Activated CD4-positive, alpha-beta memory T cell treated with anti-CD3 and anti-CD28 coated beads, Interleukin-2, amount 10 ng/mL, durations not matched to agents 7 days and 5 days (primary cell): ENCODE measurements at regions not wholly inside any gene's neighbourhood (a gene's known extent, or its start where the extent isn't known, plus 50 kb on each side); places are given as distances from the start of the nearest gene placed in this dataset.

Experiments used
- CTCF ChIA-PET: fragments of 350-600 bp; sonication (Branson Sonifier 250); formaldehyde crosslinking; loops from one replicate; lab custom pipeline; 2021; ENCODE audit warnings: antibody characterized with exemption, inconsistent platforms; lab: Charles Lee
- POLR2A ChIA-PET: fragments of 350-600 bp; sonication (Branson Sonifier 250); formaldehyde crosslinking; loops from one replicate; lab custom pipeline; 2021; ENCODE audit warnings: antibody characterized with exemption; lab: Charles Lee
- DNase-seq: peaks from one replicate; pipeline ENCODE4 v3.0.0-alpha.2; 2020
- H3K27ac Mint-ChIP-seq: one replicate; pipeline ENCODE4 v1.8.0; 2021; ENCODE audit warnings: mild to moderate bottlenecking, mixed read lengths
- H3K27me3 Mint-ChIP-seq: one replicate; pipeline ENCODE4 v1.8.0; 2021; ENCODE audit warnings: mixed read lengths
- H3K36me3 Mint-ChIP-seq: one replicate; pipeline ENCODE4 v1.8.0; 2021; ENCODE audit warnings: low read depth, mixed read lengths
- H3K4me1 Mint-ChIP-seq: one replicate; pipeline ENCODE4 v1.8.0; 2021; ENCODE audit warnings: mixed read lengths
- H3K4me3 Mint-ChIP-seq: one replicate; pipeline ENCODE4 v1.8.0; 2021; ENCODE audit warnings: mild to moderate bottlenecking, mixed read lengths
- H3K9me3 Mint-ChIP-seq: one replicate; pipeline ENCODE4 v1.8.0; 2021; ENCODE audit warnings: mixed read lengths

DNA sequence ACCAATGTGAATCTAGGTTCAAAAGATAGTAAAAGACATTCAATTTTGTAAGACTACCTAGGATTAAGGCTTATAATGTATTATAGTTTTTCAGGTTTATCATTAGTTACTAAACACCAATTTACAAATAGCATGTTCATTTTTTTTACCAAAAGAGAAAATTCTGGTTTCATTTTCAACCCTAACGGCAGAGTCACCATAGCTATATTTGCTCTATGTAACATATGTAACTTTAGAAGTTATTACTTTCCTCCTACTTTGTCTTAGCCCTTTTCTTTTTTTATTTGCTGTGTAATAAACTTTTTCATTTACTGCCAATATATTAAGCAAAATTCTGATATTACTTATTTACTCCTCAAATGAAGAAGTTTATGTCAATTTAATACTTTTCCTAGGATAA, 639.6 kb downstream of the ARAP2 start:
- Mint-ChIP-seq H3K36me3 (no peaks in the 10 kb centered on the region), H3K9me3 (no peaks in the 10 kb centered on the region), H3K27me3 (no peaks in the 10 kb centered on the region), H3K4me1 (no peaks in the 10 kb centered on the region), H3K4me3 (no peak overlapping the region), H3K27ac (no peak overlapping the region)
- no peak for DNase-seq
- ChIA-PET CTCF (no interaction called here), POLR2A (no interaction called here)

GRCh38 chr4:35608205-35608604, 636.1 kb downstream of the ARAP2 start:
- Mint-ChIP-seq H3K4me1 (no peaks in the 10 kb centered on the region), H3K27me3 (no peaks in the 10 kb centered on the region), H3K4me3 (no peak overlapping the region), H3K36me3 (no peaks in the 10 kb centered on the region), H3K9me3 (no peaks in the 10 kb centered on the region), H3K27ac (no peak overlapping the region)
- CTCF ChIA-PET, result no interaction called here
- no peak for DNase-seq
- POLR2A ChIA-PET, result no interaction called here

GRCh38 chr4:35614120-35614519, 630.2 kb downstream of the ARAP2 start:
- H3K4me1 Mint-ChIP-seq, result no peaks in the 10 kb centered on the region
- H3K9me3 Mint-ChIP-seq, result no peaks in the 10 kb centered on the region
- no peaks in the 10 kb centered on the region for H3K36me3 Mint-ChIP-seq
- no peak for DNase-seq
- no peaks in the 10 kb centered on the region for H3K27me3 Mint-ChIP-seq
- H3K27ac Mint-ChIP-seq, result no peak overlapping the region
- ChIA-PET CTCF (no interaction called here), POLR2A (no interaction called here)
- H3K4me3 Mint-ChIP-seq, result no peak overlapping the region

DNA sequence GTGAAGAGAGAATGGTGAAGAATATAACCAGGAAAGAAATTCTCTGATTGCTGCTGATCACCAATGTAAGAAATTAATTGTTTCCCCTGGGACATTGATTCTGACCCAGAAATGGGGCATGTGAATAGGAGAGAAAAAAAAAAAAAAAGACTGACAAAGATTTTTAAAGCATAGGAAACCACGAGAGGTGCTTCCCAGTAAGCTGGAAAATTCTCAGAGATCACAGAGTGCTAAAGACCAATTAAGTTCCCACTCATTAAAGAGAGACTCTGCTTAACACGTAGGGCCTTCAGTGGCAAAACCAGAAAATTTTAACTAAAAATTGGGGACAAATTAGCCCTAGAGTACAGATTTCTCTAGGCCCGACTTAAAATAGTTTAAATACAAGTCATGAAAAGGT, 604.4 kb downstream of the ARAP2 start:
- ChIA-PET CTCF (no interaction called here), POLR2A (no interaction called here)
- H3K36me3 Mint-ChIP-seq, result no peaks in the 10 kb centered on the region
- H3K9me3 Mint-ChIP-seq, result peaks cover 8% of the 10 kb centered on the region
- no peak overlapping the region for H3K4me3 Mint-ChIP-seq
- no peak overlapping the region for H3K27ac Mint-ChIP-seq
- no peak for DNase-seq
- H3K4me1 Mint-ChIP-seq, result no peaks in the 10 kb centered on the region
- no peaks in the 10 kb centered on the region for H3K27me3 Mint-ChIP-seq

DNA sequence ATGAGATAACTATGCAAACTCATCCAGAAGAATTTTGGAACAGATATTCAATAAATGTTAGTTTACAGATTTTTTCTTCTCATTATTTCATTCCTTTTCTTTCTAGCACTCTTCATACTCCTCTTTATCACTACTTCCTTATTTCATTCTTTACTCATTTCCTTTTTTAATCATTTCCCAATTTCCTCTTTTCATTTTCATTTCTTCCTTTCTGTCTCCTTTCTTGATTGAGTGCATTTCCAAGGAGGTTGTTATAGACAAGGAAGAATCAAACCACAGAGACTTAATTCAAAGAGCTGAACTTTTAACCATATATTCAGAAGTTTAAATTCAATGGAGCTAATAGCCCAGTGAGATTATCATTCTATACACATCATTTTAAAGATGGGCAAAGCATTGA, 600.7 kb downstream of the ARAP2 start:
- no peak for DNase-seq
- H3K4me1 Mint-ChIP-seq, result no peaks in the 10 kb centered on the region
- no peaks in the 10 kb centered on the region for H3K9me3 Mint-ChIP-seq
- H3K36me3 Mint-ChIP-seq, result no peaks in the 10 kb centered on the region
- H3K27me3 Mint-ChIP-seq, result no peaks in the 10 kb centered on the region
- POLR2A ChIA-PET, result no interaction called here
- CTCF ChIA-PET, result no interaction called here
- H3K4me3 Mint-ChIP-seq, result no peak overlapping the region
- no peak overlapping the region for H3K27ac Mint-ChIP-seq

DNA sequence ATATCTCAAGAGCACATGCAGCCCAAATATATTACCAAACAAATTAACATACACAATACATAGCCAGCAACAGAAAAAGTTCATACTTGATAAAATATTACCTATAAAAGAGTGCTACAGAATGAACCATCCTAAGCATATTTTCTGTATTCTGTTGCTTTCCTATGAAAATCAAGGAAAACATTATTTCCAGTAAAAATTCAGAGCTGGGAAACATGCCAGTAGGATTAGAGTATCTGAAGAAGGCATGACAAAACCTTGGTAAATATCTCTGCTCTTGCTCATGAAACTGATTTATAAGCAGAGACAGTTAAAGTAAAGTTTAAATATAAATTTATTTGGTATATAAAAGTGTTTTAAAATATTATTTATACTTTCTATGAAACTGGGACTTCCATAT, 599.7 kb downstream of the ARAP2 start:
- H3K4me1 Mint-ChIP-seq, result no peaks in the 10 kb centered on the region
- ChIA-PET POLR2A (no interaction called here), CTCF (no interaction called here)
- H3K27ac Mint-ChIP-seq, result no peak overlapping the region
- H3K27me3 Mint-ChIP-seq, result no peaks in the 10 kb centered on the region
- H3K36me3 Mint-ChIP-seq, result no peaks in the 10 kb centered on the region
- no peaks in the 10 kb centered on the region for H3K9me3 Mint-ChIP-seq
- DNase-seq, result no peak
- H3K4me3 Mint-ChIP-seq, result no peak overlapping the region

GRCh38 chr4:35649011-35649410, 595.3 kb downstream of the ARAP2 start:
- ChIA-PET POLR2A (no interaction called here), CTCF (no interaction called here)
- Mint-ChIP-seq H3K36me3 (no peaks in the 10 kb centered on the region), H3K27ac (no peak overlapping the region), H3K4me1 (no peaks in the 10 kb centered on the region), H3K27me3 (no peaks in the 10 kb centered on the region), H3K9me3 (no peaks in the 10 kb centered on the region), H3K4me3 (no peak overlapping the region)
- DNase-seq, result no peak

- Mint-ChIP-seq H3K27ac (no peak overlapping the region), H3K4me1 (no peaks in the 10 kb centered on the region), H3K9me3 (no peaks in the 10 kb centered on the region), H3K36me3 (no peaks in the 10 kb centered on the region), H3K4me3 (no peak overlapping the region), H3K27me3 (no peaks in the 10 kb centered on the region)
- DNase-seq, result no peak
- ChIA-PET POLR2A (no interaction called here), CTCF (no interaction called here)
These were observed 594.5 kb downstream of the ARAP2 start for GRCh38 chr4:35649778-35650177.

DNA sequence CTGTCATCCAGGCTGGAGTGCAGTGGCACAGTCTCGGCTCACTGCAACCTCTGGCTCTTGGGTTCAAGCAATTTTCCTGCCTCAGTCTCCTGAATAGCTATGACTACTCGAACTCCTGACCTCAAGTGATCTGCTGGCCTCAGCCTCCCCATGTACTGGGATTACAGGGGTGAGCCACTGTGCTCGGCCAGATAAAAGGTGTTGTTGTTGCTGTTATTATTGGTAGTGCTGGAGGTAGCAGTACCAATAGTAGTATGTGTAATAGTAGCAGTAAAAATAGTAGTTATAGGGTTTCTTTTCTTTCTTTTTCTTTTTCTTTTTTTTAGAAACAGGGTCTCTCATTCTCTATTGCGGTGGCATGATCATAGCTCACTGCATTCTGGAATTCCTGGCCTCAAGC, 592.1 kb downstream of the ARAP2 start:
- CTCF ChIA-PET, result no interaction called here

GRCh38 chr4:35653451-35653850, 590.9 kb downstream of the ARAP2 start:
- H3K36me3 Mint-ChIP-seq, result no peaks in the 10 kb centered on the region
- no peak overlapping the region for H3K27ac Mint-ChIP-seq
- no peaks in the 10 kb centered on the region for H3K27me3 Mint-ChIP-seq
- no peaks in the 10 kb centered on the region for H3K9me3 Mint-ChIP-seq
- ChIA-PET POLR2A (no interaction called here), CTCF (no interaction called here)
- H3K4me3 Mint-ChIP-seq, result no peak overlapping the region
- no peaks in the 10 kb centered on the region for H3K4me1 Mint-ChIP-seq
- no peak for DNase-seq

More for the DNA sequence above, 592.1 kb downstream of the ARAP2 start:
- H3K36me3 Mint-ChIP-seq, result no peaks in the 10 kb centered on the region
- no peaks in the 10 kb centered on the region for H3K9me3 Mint-ChIP-seq
- H3K4me1 Mint-ChIP-seq, result no peaks in the 10 kb centered on the region
- no peak overlapping the region for H3K27ac Mint-ChIP-seq
- POLR2A ChIA-PET, result no interaction called here
- no peak overlapping the region for H3K4me3 Mint-ChIP-seq
- DNase-seq, result no peak
- H3K27me3 Mint-ChIP-seq, result no peaks in the 10 kb centered on the region

GRCh38 chr4:35673137-35673536, 571.2 kb downstream of the ARAP2 start:
- ChIA-PET POLR2A (no interaction called here), CTCF (no interaction called here)
- Mint-ChIP-seq H3K27me3 (no peaks in the 10 kb centered on the region), H3K4me1 (no peaks in the 10 kb centered on the region), H3K36me3 (no peaks in the 10 kb centered on the region), H3K27ac (no peak overlapping the region), H3K9me3 (no peaks in the 10 kb centered on the region), H3K4me3 (no peak overlapping the region)
- DNase-seq, result no peak

GRCh38 chr4:35684755-35685154, 559.6 kb downstream of the ARAP2 start:
- H3K36me3 Mint-ChIP-seq, result no peaks in the 10 kb centered on the region
- DNase-seq, result no peak
- POLR2A ChIA-PET, result no interaction called here
- CTCF ChIA-PET, result no interaction called here
- H3K27ac Mint-ChIP-seq, result no peak overlapping the region
- H3K4me1 Mint-ChIP-seq, result no peaks in the 10 kb centered on the region
- no peaks in the 10 kb centered on the region for H3K27me3 Mint-ChIP-seq
- H3K9me3 Mint-ChIP-seq, result peaks cover 11% of the 10 kb centered on the region
- H3K4me3 Mint-ChIP-seq, result no peak overlapping the region

- CTCF ChIA-PET, result no interaction called here
- no peaks in the 10 kb centered on the region for H3K4me1 Mint-ChIP-seq
These were observed 554.4 kb downstream of the ARAP2 start for GRCh38 chr4:35689870-35690269.

DNA sequence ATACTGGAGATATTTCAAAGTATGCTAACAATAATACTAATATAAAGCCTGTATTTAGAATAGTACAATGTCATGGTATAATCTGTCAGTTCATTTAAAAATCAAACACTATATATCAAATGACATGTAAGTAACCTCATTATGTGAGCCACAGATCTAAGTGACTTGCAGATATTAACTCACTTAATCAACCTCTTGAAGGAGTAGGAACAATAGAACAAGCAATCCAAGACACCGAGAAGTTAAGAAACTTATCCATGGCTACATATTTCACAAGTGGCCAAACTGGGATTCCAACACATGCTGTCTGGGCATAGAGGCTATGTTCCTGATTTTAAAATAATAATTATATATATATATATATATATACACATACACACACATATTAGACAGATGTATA, 554.0 kb downstream of the ARAP2 start:
- Mint-ChIP-seq H3K4me1 (no peaks in the 10 kb centered on the region), H3K27me3 (no peaks in the 10 kb centered on the region), H3K36me3 (no peaks in the 10 kb centered on the region), H3K4me3 (no peak overlapping the region), H3K9me3 (no peaks in the 10 kb centered on the region), H3K27ac (no peak overlapping the region)
- no peak for DNase-seq
- CTCF ChIA-PET, result no interaction called here
- POLR2A ChIA-PET, result no interaction called here

More at GRCh38 chr4:35689870-35690269, 554.4 kb downstream of the ARAP2 start:
- Mint-ChIP-seq H3K27me3 (no peaks in the 10 kb centered on the region), H3K27ac (no peak overlapping the region), H3K4me3 (no peak overlapping the region), H3K36me3 (no peaks in the 10 kb centered on the region), H3K9me3 (no peaks in the 10 kb centered on the region)
- POLR2A ChIA-PET, result no interaction called here
- DNase-seq, result no peak

- no peaks in the 10 kb centered on the region for H3K9me3 Mint-ChIP-seq
- ChIA-PET CTCF (no interaction called here), POLR2A (no interaction called here)
- H3K4me3 Mint-ChIP-seq, result no peak overlapping the region
- no peaks in the 10 kb centered on the region for H3K27me3 Mint-ChIP-seq
- H3K36me3 Mint-ChIP-seq, result no peaks in the 10 kb centered on the region
- DNase-seq, result no peak
- H3K4me1 Mint-ChIP-seq, result no peaks in the 10 kb centered on the region
- no peak overlapping the region for H3K27ac Mint-ChIP-seq
These were observed 549.3 kb downstream of the ARAP2 start for GRCh38 chr4:35695003-35695402.
